MM.1S (cell line): ENCODE measurements at regions not wholly inside any gene's neighbourhood (a gene's known extent, or its start where the extent isn't known, plus 50 kb on each side); places are given as distances from the start of the nearest gene placed in this dataset.

Experiments
- DNase-seq: peaks from one replicate; pipeline ENCODE4 v3.0.0-alpha.2; 2015
- H2AFZ ChIP-seq: fragments of 300-600 bp; sonication (generic); 2 replicates; pipeline ENCODE4 v1.6.0; 2016; ENCODE audit warnings: antibody characterized with exemption, low read length
- H3F3A ChIP-seq: fragments of 300-600 bp; sonication (generic); 2 replicates; pipeline ENCODE4 v1.6.1; 2016; ENCODE audit warnings: mild to moderate bottlenecking, antibody characterized with exemption, low read length, moderate library complexity, mixed read lengths; ENCODE audit not compliant: insufficient read depth
- H3K27ac ChIP-seq: fragments of 300-600 bp; sonication (generic); 2 replicates; pipeline ENCODE4 v1.5.1; 2016; ENCODE audit warnings: mild to moderate bottlenecking, low read length
- H3K27me3 ChIP-seq: fragments of 300-600 bp; sonication (generic); replicated peaks from 2 replicates; pipeline ENCODE4 v1.6.0; 2016; ENCODE audit warnings: low read length; ENCODE audit not compliant: insufficient read depth
- H3K36me3 ChIP-seq: fragments of 300-600 bp; sonication (generic); replicated peaks from 2 replicates; pipeline ENCODE4 v1.6.1; 2016; ENCODE audit warnings: mild to moderate bottlenecking, low read length, mixed read lengths; ENCODE audit not compliant: insufficient read depth
- H3K4me1 ChIP-seq: fragments of 300-600 bp; sonication (generic); 2 replicates; pipeline ENCODE4 v1.6.1; 2016; ENCODE audit warnings: low read length, mixed read lengths
- H3K4me2 ChIP-seq: fragments of 300-600 bp; sonication (generic); 2 replicates; pipeline ENCODE4 v1.6.0; 2016; ENCODE audit warnings: low read depth, low read length
- H3K4me3 ChIP-seq: fragments of 300-600 bp; sonication (generic); 2 replicates; pipeline ENCODE4 v1.5.1; 2016; ENCODE audit warnings: low read length, mixed read lengths
- H3K79me2 ChIP-seq: fragments of 300-600 bp; sonication (generic); 2 replicates; pipeline ENCODE4 v1.6.1; 2016; ENCODE audit warnings: mixed run types, low read length, mixed read lengths
- H3K9ac ChIP-seq: fragments of 300-600 bp; sonication (generic); 2 replicates; pipeline ENCODE4 v1.6.1; 2016; ENCODE audit warnings: low read length, mixed read lengths
- H3K9me2 ChIP-seq: fragments of 300-600 bp; sonication (generic); replicated peaks from 2 replicates; pipeline ENCODE4 v1.6.1; 2016; ENCODE audit warnings: mild to moderate bottlenecking, low read length, mixed read lengths; ENCODE audit not compliant: insufficient read depth
- H3K9me3 ChIP-seq: fragments of 300-600 bp; sonication (generic); replicated peaks from 2 replicates; pipeline ENCODE4 v1.6.1; 2016; ENCODE audit warnings: mild to moderate bottlenecking, low read length, mixed read lengths; ENCODE audit not compliant: insufficient read depth
- H4K20me1 ChIP-seq: fragments of 300-600 bp; sonication (generic); 2 replicates; pipeline ENCODE4 v1.6.1; 2016; ENCODE audit warnings: mild to moderate bottlenecking, low read length, moderate library complexity, mixed read lengths; ENCODE audit not compliant: insufficient read depth
- EZH2 ChIP-seq: fragments of 300-600 bp; sonication (generic); optimal IDR thresholded peaks from 2 replicates; pipeline ENCODE3; 2017; ENCODE audit warnings: low read depth, mild to moderate bottlenecking, antibody characterized with exemption, low read length, mixed read lengths
- EZH2phosphoT487 ChIP-seq: fragments of 300-600 bp; sonication (generic); IDR thresholded peaks from 2 replicates; pipeline ENCODE4 v1.6.1; 2018; ENCODE audit warnings: antibody characterized with exemption, low read length
- TF ChIP-seq, protein P1 (sequence below): fragments of 300-600 bp; sonication (generic); IDR thresholded peaks from 2 replicates; pipeline ENCODE4 v1.5.1; 2016; ENCODE audit warnings: antibody characterized with exemption, low read length, mixed read lengths

- no peaks in the 10 kb centered on the region for H3K79me2 ChIP-seq
- H2AFZ ChIP-seq: no peak overlapping the region
- H3K9ac ChIP-seq: no peak overlapping the region
- H3F3A ChIP-seq: no peaks in the 10 kb centered on the region
- no peaks in the 10 kb centered on the region for H3K9me2 ChIP-seq
- no peaks in the 10 kb centered on the region for H3K4me1 ChIP-seq
- no peaks in the 10 kb centered on the region for H3K27me3 ChIP-seq
- DNase-seq: no peak
- H4K20me1 ChIP-seq: no peaks in the 10 kb centered on the region
- 0 out of 2 replicates have a peak, but pooled peaks cover 2% of the 10 kb centered on the region for H3K9me3 ChIP-seq
- H3K36me3 ChIP-seq: no peaks in the 10 kb centered on the region
- no peak overlapping the region for H3K4me3 ChIP-seq
- no peak overlapping the region for H3K4me2 ChIP-seq
- H3K27ac ChIP-seq: no peak overlapping the region
- TF ChIP-seq, protein P1, sequence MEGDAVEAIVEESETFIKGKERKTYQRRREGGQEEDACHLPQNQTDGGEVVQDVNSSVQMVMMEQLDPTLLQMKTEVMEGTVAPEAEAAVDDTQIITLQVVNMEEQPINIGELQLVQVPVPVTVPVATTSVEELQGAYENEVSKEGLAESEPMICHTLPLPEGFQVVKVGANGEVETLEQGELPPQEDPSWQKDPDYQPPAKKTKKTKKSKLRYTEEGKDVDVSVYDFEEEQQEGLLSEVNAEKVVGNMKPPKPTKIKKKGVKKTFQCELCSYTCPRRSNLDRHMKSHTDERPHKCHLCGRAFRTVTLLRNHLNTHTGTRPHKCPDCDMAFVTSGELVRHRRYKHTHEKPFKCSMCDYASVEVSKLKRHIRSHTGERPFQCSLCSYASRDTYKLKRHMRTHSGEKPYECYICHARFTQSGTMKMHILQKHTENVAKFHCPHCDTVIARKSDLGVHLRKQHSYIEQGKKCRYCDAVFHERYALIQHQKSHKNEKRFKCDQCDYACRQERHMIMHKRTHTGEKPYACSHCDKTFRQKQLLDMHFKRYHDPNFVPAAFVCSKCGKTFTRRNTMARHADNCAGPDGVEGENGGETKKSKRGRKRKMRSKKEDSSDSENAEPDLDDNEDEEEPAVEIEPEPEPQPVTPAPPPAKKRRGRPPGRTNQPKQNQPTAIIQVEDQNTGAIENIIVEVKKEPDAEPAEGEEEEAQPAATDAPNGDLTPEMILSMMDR: no peak
- no peak for TF ChIP-seq EZH2
- no peak for TF ChIP-seq EZH2phosphoT487
These were observed 246.1 kb downstream of the FBXO15 start for GRCh38 chr18:73901566-73901965.

DNA sequence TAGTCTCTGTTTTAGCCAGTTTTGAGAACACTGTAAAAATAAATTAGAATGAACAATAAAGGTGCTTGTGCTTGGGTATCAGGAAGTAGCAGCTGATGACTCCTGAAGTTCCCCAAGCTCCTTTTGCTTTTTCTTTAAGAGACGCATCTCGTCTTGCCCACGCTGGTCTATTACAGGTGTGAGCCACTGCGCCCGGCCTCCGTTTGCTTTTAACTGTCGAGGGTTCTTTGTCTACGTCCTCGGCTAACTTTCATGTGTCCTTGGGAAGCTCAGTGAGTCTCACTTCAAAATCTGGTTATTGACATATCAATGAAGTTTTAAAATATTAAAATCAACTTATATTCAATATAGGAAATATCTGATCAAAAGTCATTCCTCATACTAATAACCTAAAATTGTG lies 246.5 kb downstream of the FBXO15 start:
- Histone ChIP-seq H4K20me1 (no peaks in the 10 kb centered on the region), H3K4me1 (no peaks in the 10 kb centered on the region), H3K9me3 (0 out of 2 replicates have a peak, but pooled peaks cover 2% of the 10 kb centered on the region), H3F3A (no peaks in the 10 kb centered on the region), H3K79me2 (no peaks in the 10 kb centered on the region), H3K9ac (no peak overlapping the region), H3K9me2 (no peaks in the 10 kb centered on the region), H3K36me3 (no peaks in the 10 kb centered on the region), H2AFZ (no peak overlapping the region), H3K4me2 (no peak overlapping the region), H3K27ac (no peak overlapping the region), H3K27me3 (no peaks in the 10 kb centered on the region), H3K4me3 (no peak overlapping the region)
- no peak for DNase-seq
- TF ChIP-seq EZH2 (no peak), EZH2phosphoT487 (no peak)
- TF ChIP-seq, protein P1: no peak

- TF ChIP-seq EZH2phosphoT487 (no peak), EZH2 (no peak)
- no peaks in the 10 kb centered on the region for H3K9me2 ChIP-seq
- no peaks in the 10 kb centered on the region for H3K4me1 ChIP-seq
- no peaks in the 10 kb centered on the region for H3F3A ChIP-seq
- no peak overlapping the region for H3K4me2 ChIP-seq
- H2AFZ ChIP-seq: no peak overlapping the region
- H3K4me3 ChIP-seq: no peak overlapping the region
- no peak overlapping the region for H3K27ac ChIP-seq
- no peaks in the 10 kb centered on the region for H3K27me3 ChIP-seq
- no peaks in the 10 kb centered on the region for H4K20me1 ChIP-seq
- no peaks in the 10 kb centered on the region for H3K36me3 ChIP-seq
- H3K9me3 ChIP-seq: 0 out of 2 replicates have a peak, but pooled peaks cover 2% of the 10 kb centered on the region
- DNase-seq: no peak
- no peaks in the 10 kb centered on the region for H3K79me2 ChIP-seq
- H3K9ac ChIP-seq: no peak overlapping the region
These were observed 247.4 kb downstream of the FBXO15 start for GRCh38 chr18:73900106-73900835.

DNA sequence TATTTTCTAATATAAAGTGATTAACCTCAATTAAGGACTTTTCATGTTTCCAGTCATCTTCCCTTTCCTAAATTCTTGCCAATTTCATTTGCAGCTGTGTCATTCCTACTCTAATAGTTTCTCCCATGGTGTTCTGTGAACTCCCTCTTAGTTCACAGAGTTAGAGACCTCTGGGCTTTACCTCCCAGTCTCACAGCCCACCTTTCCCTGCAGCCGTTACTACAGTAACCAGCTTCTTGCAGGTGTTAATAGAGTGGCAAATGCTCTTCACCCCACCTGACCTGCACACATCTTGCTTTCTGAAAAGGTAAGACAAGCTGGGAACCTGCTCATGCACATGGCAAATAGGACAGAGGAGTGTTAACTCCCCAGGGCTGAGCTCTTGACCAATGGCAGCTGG lies 250.1 kb downstream of the FBXO15 start:
- H3K4me3 ChIP-seq: no peak overlapping the region
- no peaks in the 10 kb centered on the region for H3K9me2 ChIP-seq
- H3K4me2 ChIP-seq: no peak overlapping the region
- no peaks in the 10 kb centered on the region for H4K20me1 ChIP-seq
- no peaks in the 10 kb centered on the region for H3K36me3 ChIP-seq
- H2AFZ ChIP-seq: no peak overlapping the region
- H3K27ac ChIP-seq: no peak overlapping the region
- H3K9me3 ChIP-seq: no peaks in the 10 kb centered on the region
- H3K4me1 ChIP-seq: no peaks in the 10 kb centered on the region
- TF ChIP-seq, protein P1: no peak
- no peak for TF ChIP-seq EZH2phosphoT487
- no peak for TF ChIP-seq EZH2
- H3K27me3 ChIP-seq: no peaks in the 10 kb centered on the region
- no peaks in the 10 kb centered on the region for H3F3A ChIP-seq
- no peak for DNase-seq
- H3K79me2 ChIP-seq: no peaks in the 10 kb centered on the region
- no peak overlapping the region for H3K9ac ChIP-seq
